Skeletal muscle satellite cell (primary cell): ENCODE measurements at regions not wholly inside any gene's neighbourhood (a gene's known extent, or its start where the extent isn't known, plus 50 kb on each side); places are given as distances from the start of the nearest gene placed in this dataset.

ENCODE experiments used
- H3K27me3 ChIP-seq: 2 replicates; pipeline ENCODE4 v1.7.0; 2013; ENCODE audit warnings: low read length; ENCODE audit not compliant: control insufficient read depth, insufficient read depth
- H3K36me3 ChIP-seq: 2 replicates; pipeline ENCODE4 v1.7.0; 2013; ENCODE audit warnings: mild to moderate bottlenecking, control low read depth, low read length; ENCODE audit not compliant: insufficient read depth
- H3K4me1 ChIP-seq: 2 replicates; pipeline ENCODE4 v1.7.0; 2013; ENCODE audit warnings: low read length; ENCODE audit not compliant: control insufficient read depth, insufficient read depth
- H3K4me2 ChIP-seq: 2 replicates; pipeline ENCODE4 v1.7.0; 2013; ENCODE audit warnings: mild to moderate bottlenecking, low read length
- H3K4me3 ChIP-seq: 2 replicates; pipeline ENCODE4 v1.7.0; 2013; ENCODE audit warnings: low read length
- H3K9ac ChIP-seq: 2 replicates; pipeline ENCODE4 v1.7.0; 2013; ENCODE audit warnings: mild to moderate bottlenecking, low read depth, low read length, moderate library complexity
- H3K9me3 ChIP-seq: replicated peaks from 2 replicates; pipeline ENCODE4 v1.7.0; 2013; ENCODE audit warnings: mild to moderate bottlenecking, control low read depth, low read length

- H3K36me3 ChIP-seq: no peaks in the 10 kb centered on the region
- H3K4me2 ChIP-seq: no peak overlapping the region
- H3K9ac ChIP-seq: no peak overlapping the region
- H3K4me1 ChIP-seq: no peaks in the 10 kb centered on the region
- peaks cover 15% of the 10 kb centered on the region for H3K27me3 ChIP-seq
- no peak overlapping the region for H3K4me3 ChIP-seq
- H3K9me3 ChIP-seq: no peaks in the 10 kb centered on the region
Observed at GRCh38 chr1:217921126-217921904, 290.2 kb downstream of the SPATA17 start.

- no peaks in the 10 kb centered on the region for H3K9me3 ChIP-seq
- peak overlapping the region; percentile 75 for H3K4me2 ChIP-seq
- H3K36me3 ChIP-seq: no peaks in the 10 kb centered on the region
- H3K27me3 ChIP-seq: peaks cover 6% of the 10 kb centered on the region
- no peak overlapping the region for H3K9ac ChIP-seq
- no peaks in the 10 kb centered on the region for H3K4me1 ChIP-seq
- peak overlapping the region; percentile 58 for H3K4me3 ChIP-seq
Observed at GRCh38 chr1:217924924-217925323, 293.8 kb downstream of the SPATA17 start.

- Histone ChIP-seq H3K4me3 (no peak overlapping the region), H3K9me3 (no peaks in the 10 kb centered on the region), H3K4me1 (no peaks in the 10 kb centered on the region), H3K9ac (no peak overlapping the region), H3K36me3 (no peaks in the 10 kb centered on the region), H3K4me2 (no peak overlapping the region), H3K27me3 (peaks cover 6% of the 10 kb centered on the region)
Observed at GRCh38 chr1:217929213-217929885, 298.2 kb downstream of the SPATA17 start.

GRCh38 chr1:217943361-217943760 is 312.2 kb downstream of the SPATA17 start:
- no peak overlapping the region for H3K9ac ChIP-seq
- H3K9me3 ChIP-seq: no peaks in the 10 kb centered on the region
- no peaks in the 10 kb centered on the region for H3K36me3 ChIP-seq
- peaks cover 6% of the 10 kb centered on the region for H3K27me3 ChIP-seq
- H3K4me1 ChIP-seq: no peaks in the 10 kb centered on the region
- no peak overlapping the region for H3K4me2 ChIP-seq
- no peak overlapping the region for H3K4me3 ChIP-seq

GRCh38 chr1:217944550-217944949 is 313.4 kb downstream of the SPATA17 start:
- Histone ChIP-seq H3K9ac (no peak overlapping the region), H3K9me3 (no peaks in the 10 kb centered on the region), H3K4me1 (no peaks in the 10 kb centered on the region), H3K36me3 (no peaks in the 10 kb centered on the region), H3K4me3 (no peak overlapping the region), H3K4me2 (no peak overlapping the region), H3K27me3 (peaks cover under 1% of the 10 kb centered on the region)

GRCh38 chr1:217946511-217946910 is 315.4 kb downstream of the SPATA17 start:
- Histone ChIP-seq H3K4me1 (no peaks in the 10 kb centered on the region), H3K4me3 (no peak overlapping the region), H3K9me3 (no peaks in the 10 kb centered on the region), H3K4me2 (no peak overlapping the region), H3K27me3 (no peaks in the 10 kb centered on the region), H3K36me3 (no peaks in the 10 kb centered on the region), H3K9ac (no peak overlapping the region)

GRCh38 chr1:217948741-217949140 is 317.6 kb downstream of the SPATA17 start:
- Histone ChIP-seq H3K9ac (no peak overlapping the region), H3K4me1 (no peaks in the 10 kb centered on the region), H3K4me2 (no peak overlapping the region), H3K36me3 (no peaks in the 10 kb centered on the region), H3K4me3 (no peak overlapping the region), H3K27me3 (no peaks in the 10 kb centered on the region), H3K9me3 (no peaks in the 10 kb centered on the region)

- Histone ChIP-seq H3K9me3 (no peaks in the 10 kb centered on the region), H3K36me3 (no peaks in the 10 kb centered on the region), H3K27me3 (no peaks in the 10 kb centered on the region), H3K4me1 (no peaks in the 10 kb centered on the region), H3K9ac (no peak overlapping the region), H3K4me2 (no peak overlapping the region), H3K4me3 (no peak overlapping the region)
Observed at GRCh38 chr1:217953330-217953729, 322.2 kb downstream of the SPATA17 start.

- Histone ChIP-seq H3K36me3 (no peaks in the 10 kb centered on the region), H3K4me1 (no peaks in the 10 kb centered on the region), H3K9ac (no peak overlapping the region), H3K9me3 (no peaks in the 10 kb centered on the region), H3K4me2 (no peak overlapping the region), H3K4me3 (no peak overlapping the region), H3K27me3 (no peaks in the 10 kb centered on the region)
Observed at GRCh38 chr1:217953922-217954321, 322.8 kb downstream of the SPATA17 start.

- H3K9me3 ChIP-seq: no peaks in the 10 kb centered on the region
- no peak overlapping the region for H3K4me2 ChIP-seq
- H3K27me3 ChIP-seq: no peaks in the 10 kb centered on the region
- no peaks in the 10 kb centered on the region for H3K4me1 ChIP-seq
- H3K4me3 ChIP-seq: no peak overlapping the region
- no peaks in the 10 kb centered on the region for H3K36me3 ChIP-seq
- H3K9ac ChIP-seq: no peak overlapping the region
Observed at GRCh38 chr1:217955723-217956122, 324.6 kb downstream of the SPATA17 start.

GRCh38 chr1:217965156-217965786 is 319.8 kb upstream of the RRP15 start:
- H3K36me3 ChIP-seq: no peaks in the 10 kb centered on the region
- no peak overlapping the region for H3K4me2 ChIP-seq
- H3K4me1 ChIP-seq: no peaks in the 10 kb centered on the region
- no peak overlapping the region for H3K4me3 ChIP-seq
- H3K9ac ChIP-seq: no peak overlapping the region
- H3K27me3 ChIP-seq: no peaks in the 10 kb centered on the region
- H3K9me3 ChIP-seq: no peaks in the 10 kb centered on the region
